ENCODE measurements at regions not wholly inside any gene's neighbourhood (a gene's known extent, or its start where the extent isn't known, plus 50 kb on each side); places are given as distances from the start of the nearest gene placed in this dataset.
"Not testable (repeated sequence)": the region's sequence is repeated elsewhere in the genome, so short reads cannot be mapped to it uniquely, and the experiment has no call there.

DNA sequence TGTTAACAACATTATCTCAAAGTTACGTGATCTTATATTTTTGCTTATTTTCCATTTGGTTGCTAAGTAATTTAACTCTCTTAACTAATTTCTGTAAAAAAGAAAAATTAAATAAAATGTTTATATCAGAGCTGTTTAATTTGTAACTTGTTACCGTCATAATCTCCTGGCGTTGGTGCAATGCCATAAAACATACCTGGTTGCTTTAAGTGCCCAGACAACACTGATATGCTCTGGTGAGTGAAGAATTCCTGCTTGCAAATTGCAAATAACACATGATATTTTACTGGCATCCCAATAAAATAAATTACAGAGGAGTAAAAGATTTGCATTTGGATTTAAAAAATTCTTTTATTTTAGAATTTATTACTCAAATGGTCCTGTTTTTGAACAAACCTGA is 640.1 kb upstream of the MIS18BP1 start:
- no peak overlapping the region for H3K27ac Mint-ChIP-seq
- H3K9me3 Mint-ChIP-seq: no peaks in the 10 kb centered on the region
- CTCF ChIA-PET: no interaction called here
- intact Hi-C loops (cut with micrococcal nuclease): no loop called here
- DNase-seq: no peak
- no peaks in the 10 kb centered on the region for H3K4me1 Mint-ChIP-seq (ENCODE audit: low read depth)
- no peaks in the 10 kb centered on the region for H3K27me3 Mint-ChIP-seq (ENCODE audit: low read depth)
- no peaks in the 10 kb centered on the region for H3K36me3 Mint-ChIP-seq (ENCODE audit: low read depth)
- H3K4me3 Mint-ChIP-seq: no peak overlapping the region

DNA sequence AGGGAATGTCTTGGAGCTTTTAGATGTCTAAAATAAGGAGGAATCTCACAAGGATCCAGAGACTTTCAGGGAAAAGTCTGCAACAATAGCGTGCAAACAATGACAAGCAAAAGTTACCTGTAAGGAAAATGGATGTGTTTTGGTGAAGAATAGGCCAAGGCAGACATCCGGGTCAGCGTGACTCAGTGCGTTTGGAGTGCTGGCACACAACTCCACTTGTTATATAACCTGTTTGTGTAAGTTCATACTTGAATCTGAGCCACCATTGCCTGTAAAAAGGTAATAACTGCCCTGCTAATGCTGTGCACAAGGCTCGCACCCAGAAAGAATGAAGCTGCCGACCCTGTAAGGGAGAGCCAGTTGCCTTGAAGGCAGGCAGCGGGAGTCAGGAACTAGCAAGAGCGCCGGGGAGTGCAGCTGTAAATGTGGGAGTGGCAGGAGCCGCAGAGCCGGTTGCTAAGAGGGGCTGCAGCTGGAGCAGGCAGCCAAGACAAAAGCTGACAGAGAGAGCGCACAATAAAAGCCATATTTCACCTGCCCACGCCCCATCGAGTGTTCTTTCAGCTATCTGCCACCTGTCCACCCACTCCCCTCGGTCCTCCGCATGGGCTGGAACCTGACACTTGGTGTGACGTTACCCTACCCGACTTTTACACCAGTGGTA is 638.5 kb upstream of the MIS18BP1 start:
- intact Hi-C loops (cut with micrococcal nuclease): no loop called here
- no peak overlapping the region for H3K27ac Mint-ChIP-seq
- DNase-seq: no peak
- CTCF ChIA-PET: no interaction called here
- no peak overlapping the region for H3K4me3 Mint-ChIP-seq
- H3K36me3 Mint-ChIP-seq (ENCODE audit: low read depth): no peaks in the 10 kb centered on the region
- no peaks in the 10 kb centered on the region for H3K9me3 Mint-ChIP-seq
- no peaks in the 10 kb centered on the region for H3K27me3 Mint-ChIP-seq (ENCODE audit: low read depth)
- no peaks in the 10 kb centered on the region for H3K4me1 Mint-ChIP-seq (ENCODE audit: low read depth)

DNA sequence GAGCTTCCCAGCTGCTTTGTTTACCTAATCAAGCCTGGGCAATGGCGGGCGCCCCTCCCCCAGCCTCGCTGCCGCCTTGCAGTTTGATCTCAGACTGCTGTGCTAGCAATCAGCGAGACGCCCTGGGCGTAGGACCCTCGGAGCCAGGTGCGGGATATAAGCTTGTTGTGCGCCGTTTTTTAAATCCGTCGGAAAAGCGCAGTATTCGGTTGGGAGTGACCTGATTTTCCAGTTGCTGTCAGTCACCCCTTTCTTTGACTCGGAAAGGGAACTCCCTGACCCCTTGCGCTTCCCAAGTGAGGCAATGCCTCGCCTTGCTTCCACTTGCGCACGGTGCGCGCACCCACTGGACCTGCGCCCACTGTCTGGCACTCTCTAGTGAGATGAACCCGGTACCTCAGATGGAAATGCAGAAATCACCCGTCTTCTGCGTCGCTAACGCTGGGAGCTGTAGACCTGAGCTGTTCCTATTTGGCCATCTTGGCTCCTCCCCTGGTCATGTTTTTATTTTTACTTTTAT is 635.8 kb upstream of the MIS18BP1 start:
- H3K9me3 Mint-ChIP-seq; CTCF ChIA-PET; H3K4me3 Mint-ChIP-seq; H3K27ac Mint-ChIP-seq; H3K36me3 Mint-ChIP-seq (ENCODE audit: low read depth); intact Hi-C loops (cut with micrococcal nuclease); DNase-seq; H3K4me1 Mint-ChIP-seq (ENCODE audit: low read depth); H3K27me3 Mint-ChIP-seq (ENCODE audit: low read depth): not testable (repeated sequence)

DNA sequence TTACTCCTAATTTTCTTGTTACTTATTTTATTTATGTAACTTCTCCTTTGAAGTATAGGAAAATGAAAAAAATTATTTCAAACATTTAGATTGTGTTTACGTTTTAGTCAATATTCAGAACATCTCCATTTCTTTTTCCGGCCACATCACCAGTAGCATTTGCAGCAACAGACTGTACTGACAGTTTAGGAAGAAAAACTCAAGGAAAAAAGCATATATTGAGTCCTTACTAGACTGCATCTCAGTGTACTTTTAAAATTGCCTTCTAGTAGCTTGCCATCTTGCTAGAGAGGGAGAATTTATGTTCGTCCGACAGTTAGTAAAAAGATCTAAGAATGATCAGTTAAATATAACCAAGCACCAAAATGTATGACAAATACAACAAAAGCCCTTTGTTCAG is 625.0 kb upstream of the MIS18BP1 start:
- H3K4me3 Mint-ChIP-seq: no peak overlapping the region
- no peaks in the 10 kb centered on the region for H3K36me3 Mint-ChIP-seq (ENCODE audit: low read depth)
- H3K9me3 Mint-ChIP-seq: peaks cover 6% of the 10 kb centered on the region
- H3K27ac Mint-ChIP-seq: no peak overlapping the region
- CTCF ChIA-PET: no interaction called here
- H3K27me3 Mint-ChIP-seq (ENCODE audit: low read depth): no peaks in the 10 kb centered on the region
- no peak for DNase-seq
- intact Hi-C loops (cut with micrococcal nuclease): no loop called here
- no peaks in the 10 kb centered on the region for H3K4me1 Mint-ChIP-seq (ENCODE audit: low read depth)

DNA sequence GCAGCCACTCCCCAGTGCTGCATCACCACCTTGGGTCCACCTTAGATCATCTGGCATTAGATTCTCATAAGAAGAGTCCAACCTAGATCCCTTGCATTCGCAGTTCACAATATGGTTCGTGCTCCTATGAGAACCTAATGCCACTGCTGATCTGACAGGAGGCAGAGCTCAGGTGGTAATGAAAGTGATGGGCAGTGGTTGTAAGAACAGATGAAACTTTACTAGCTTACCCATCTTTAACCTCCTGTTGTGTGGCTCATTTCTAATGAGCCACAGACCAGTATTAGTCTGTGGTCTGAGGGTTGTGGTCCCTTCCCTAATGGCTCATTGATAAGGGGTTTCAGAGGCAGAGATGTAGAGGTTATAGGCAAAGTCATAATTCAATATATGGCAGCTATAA is 615.9 kb upstream of the MIS18BP1 start:
- CTCF ChIA-PET: no interaction called here
- Mint-ChIP-seq H3K9me3 (peaks cover 13% of the 10 kb centered on the region), H3K27ac (no peak overlapping the region), H3K4me3 (no peak overlapping the region), H3K4me1 (ENCODE audit: low read depth) (no peaks in the 10 kb centered on the region), H3K36me3 (ENCODE audit: low read depth) (no peaks in the 10 kb centered on the region), H3K27me3 (ENCODE audit: low read depth) (no peaks in the 10 kb centered on the region)
- intact Hi-C loops (cut with micrococcal nuclease): no loop called here
- no peak for DNase-seq

DNA sequence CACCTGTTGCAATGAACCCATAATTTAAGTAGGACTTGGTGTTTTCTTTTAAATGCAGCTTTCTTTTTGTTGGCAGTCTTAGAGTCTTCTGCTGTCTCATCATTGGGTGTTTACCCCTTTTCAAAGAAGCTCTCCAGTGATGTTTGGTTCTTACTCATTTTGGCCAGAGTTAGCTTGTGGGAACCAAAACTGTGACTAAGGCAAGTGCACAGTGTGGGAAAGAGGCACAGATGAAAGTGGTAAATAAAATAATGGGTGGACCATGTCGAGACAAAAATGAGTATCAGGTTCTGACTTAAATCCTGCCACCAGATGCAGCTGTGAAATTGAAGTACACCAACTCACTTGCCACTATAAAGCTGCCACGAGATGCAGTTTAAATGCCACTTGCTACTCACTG is 615.4 kb upstream of the MIS18BP1 start:
- CTCF ChIA-PET: no interaction called here
- peaks cover 11% of the 10 kb centered on the region for H3K9me3 Mint-ChIP-seq
- H3K4me1 Mint-ChIP-seq (ENCODE audit: low read depth): no peaks in the 10 kb centered on the region
- no peaks in the 10 kb centered on the region for H3K36me3 Mint-ChIP-seq (ENCODE audit: low read depth)
- intact Hi-C loops (cut with micrococcal nuclease): no loop called here
- DNase-seq: no peak
- H3K4me3 Mint-ChIP-seq: no peak overlapping the region
- H3K27ac Mint-ChIP-seq: no peak overlapping the region
- H3K27me3 Mint-ChIP-seq (ENCODE audit: low read depth): no peaks in the 10 kb centered on the region

DNA sequence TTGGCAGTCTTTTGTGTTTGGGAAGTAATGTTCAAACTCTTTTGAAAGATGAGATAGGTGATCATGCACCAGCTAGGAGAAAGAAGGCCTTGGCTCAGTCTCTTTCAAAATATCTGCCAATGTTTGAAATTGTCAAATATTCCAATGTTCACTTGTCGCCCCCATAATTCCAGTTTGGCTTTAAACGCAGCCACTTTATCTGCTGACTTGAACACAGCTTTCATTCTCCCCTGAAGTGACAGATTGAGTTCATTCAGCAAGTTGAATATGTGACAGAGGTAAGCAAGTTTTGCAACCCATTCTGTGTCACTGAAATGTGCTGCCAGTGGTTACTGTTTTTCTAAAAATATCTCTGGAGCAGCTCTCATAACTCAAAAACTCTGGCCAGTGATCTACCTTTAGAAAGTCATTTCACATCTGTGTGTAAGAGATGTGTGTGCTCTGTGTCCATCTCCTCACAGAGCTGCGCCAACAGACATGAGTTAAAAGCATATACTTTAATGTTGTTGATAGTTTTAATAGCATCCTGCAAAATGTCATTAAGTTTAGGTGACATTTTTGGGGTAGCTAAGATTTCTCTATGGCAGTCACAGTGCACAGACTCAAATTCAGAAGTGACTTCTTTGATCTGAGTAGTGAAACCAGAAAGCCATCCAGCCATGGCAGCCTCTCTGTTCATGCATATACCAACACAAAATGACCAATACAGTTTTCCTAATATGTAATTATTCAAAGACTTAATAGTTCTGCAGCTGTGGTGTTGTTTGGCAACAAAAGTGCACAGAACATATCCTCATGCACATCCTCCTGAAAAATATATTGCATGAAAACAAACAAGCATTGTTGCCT is 614.3 kb upstream of the MIS18BP1 start:
- Mint-ChIP-seq H3K27ac (no peak overlapping the region), H3K36me3 (ENCODE audit: low read depth) (no peaks in the 10 kb centered on the region), H3K4me3 (no peak overlapping the region), H3K27me3 (ENCODE audit: low read depth) (no peaks in the 10 kb centered on the region), H3K9me3 (peaks cover 9% of the 10 kb centered on the region), H3K4me1 (ENCODE audit: low read depth) (no peaks in the 10 kb centered on the region)
- DNase-seq: no peak
- intact Hi-C loops (cut with micrococcal nuclease): no loop called here
- CTCF ChIA-PET: no interaction called here

DNA sequence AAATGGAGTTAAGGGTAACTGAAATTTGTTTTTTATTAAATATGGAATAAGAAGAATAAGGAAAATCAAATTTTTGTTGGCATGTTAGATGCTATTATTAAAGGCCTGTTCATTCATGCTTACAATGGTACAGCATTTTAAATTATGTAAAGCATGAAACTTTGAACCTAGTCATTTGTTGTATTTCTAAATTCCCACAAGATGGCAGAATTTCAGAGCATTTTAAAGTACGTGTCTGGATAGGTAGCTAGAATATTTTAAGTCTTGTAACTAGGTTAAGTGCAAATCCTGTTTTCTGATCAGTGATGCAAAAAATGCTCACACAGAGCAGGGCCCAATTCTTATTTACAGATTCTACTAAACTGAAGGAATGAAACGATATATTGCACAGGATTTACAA is 585.6 kb upstream of the MIS18BP1 start:
- H3K9me3 Mint-ChIP-seq: peaks cover 10% of the 10 kb centered on the region
- no peak overlapping the region for H3K4me3 Mint-ChIP-seq
- DNase-seq: no peak
- H3K27me3 Mint-ChIP-seq (ENCODE audit: low read depth): no peaks in the 10 kb centered on the region
- CTCF ChIA-PET: no interaction called here
- intact Hi-C loops (cut with micrococcal nuclease): no loop called here
- H3K27ac Mint-ChIP-seq: no peak overlapping the region
- H3K4me1 Mint-ChIP-seq (ENCODE audit: low read depth): no peaks in the 10 kb centered on the region
- H3K36me3 Mint-ChIP-seq (ENCODE audit: low read depth): no peaks in the 10 kb centered on the region

DNA sequence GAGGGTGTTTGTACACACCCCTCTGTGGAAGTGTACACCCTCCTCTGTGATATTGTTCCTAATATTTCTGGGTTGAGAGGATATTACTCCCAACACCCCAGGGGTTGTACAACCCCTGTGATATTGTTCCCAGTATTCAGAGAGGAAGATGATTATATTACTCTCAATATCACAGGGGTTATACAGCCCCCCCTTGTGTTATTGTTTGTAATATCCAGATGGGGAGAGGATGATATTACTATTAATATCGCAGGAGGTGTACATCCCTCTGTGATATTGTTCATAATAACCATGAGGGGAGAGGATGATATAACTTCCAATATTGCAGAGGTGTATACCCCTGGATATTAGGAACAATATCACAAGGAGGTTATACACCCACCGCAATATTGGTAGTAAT is 566.1 kb upstream of the MIS18BP1 start:
- Mint-ChIP-seq H3K4me1 (ENCODE audit: low read depth) (no peaks in the 10 kb centered on the region), H3K36me3 (ENCODE audit: low read depth) (no peaks in the 10 kb centered on the region), H3K9me3 (no peaks in the 10 kb centered on the region), H3K4me3 (no peak overlapping the region), H3K27me3 (ENCODE audit: low read depth) (no peaks in the 10 kb centered on the region), H3K27ac (no peak overlapping the region)
- CTCF ChIA-PET: no interaction called here
- intact Hi-C loops (cut with micrococcal nuclease): no loop called here
- no peak for DNase-seq

DNA sequence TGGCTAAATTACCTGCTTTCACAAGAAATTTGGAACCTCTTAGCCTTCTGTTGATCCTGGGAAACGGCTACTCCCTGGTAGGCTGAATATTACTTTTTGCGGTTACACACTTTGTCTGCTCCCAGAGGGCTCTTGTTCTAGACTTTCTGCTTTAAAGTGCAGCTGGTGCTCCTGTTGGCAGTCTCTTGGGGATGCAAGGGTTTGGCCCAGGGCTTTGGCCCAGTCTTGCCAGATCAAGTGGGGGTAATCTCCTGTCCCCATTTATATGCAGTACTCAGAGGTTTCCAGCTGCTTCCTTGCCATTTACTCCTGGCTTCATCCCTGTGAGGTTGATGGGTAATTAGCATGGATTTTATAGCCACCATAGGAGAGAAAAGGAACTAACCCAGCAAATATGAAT is 558.2 kb upstream of the MIS18BP1 start:
- Mint-ChIP-seq H3K9me3 (peaks cover 2% of the 10 kb centered on the region), H3K4me3 (no peak overlapping the region), H3K27ac (no peak overlapping the region), H3K27me3 (ENCODE audit: low read depth) (no peaks in the 10 kb centered on the region), H3K4me1 (ENCODE audit: low read depth) (no peaks in the 10 kb centered on the region), H3K36me3 (ENCODE audit: low read depth) (no peaks in the 10 kb centered on the region)
- no peak for DNase-seq
- intact Hi-C loops (cut with micrococcal nuclease): no loop called here
- CTCF ChIA-PET: interaction anchor here (0.6 kb wide), 1 partner anchor 482 kb away, joined by 3 read pairs; no protein-coding TSS in a partner anchor

DNA sequence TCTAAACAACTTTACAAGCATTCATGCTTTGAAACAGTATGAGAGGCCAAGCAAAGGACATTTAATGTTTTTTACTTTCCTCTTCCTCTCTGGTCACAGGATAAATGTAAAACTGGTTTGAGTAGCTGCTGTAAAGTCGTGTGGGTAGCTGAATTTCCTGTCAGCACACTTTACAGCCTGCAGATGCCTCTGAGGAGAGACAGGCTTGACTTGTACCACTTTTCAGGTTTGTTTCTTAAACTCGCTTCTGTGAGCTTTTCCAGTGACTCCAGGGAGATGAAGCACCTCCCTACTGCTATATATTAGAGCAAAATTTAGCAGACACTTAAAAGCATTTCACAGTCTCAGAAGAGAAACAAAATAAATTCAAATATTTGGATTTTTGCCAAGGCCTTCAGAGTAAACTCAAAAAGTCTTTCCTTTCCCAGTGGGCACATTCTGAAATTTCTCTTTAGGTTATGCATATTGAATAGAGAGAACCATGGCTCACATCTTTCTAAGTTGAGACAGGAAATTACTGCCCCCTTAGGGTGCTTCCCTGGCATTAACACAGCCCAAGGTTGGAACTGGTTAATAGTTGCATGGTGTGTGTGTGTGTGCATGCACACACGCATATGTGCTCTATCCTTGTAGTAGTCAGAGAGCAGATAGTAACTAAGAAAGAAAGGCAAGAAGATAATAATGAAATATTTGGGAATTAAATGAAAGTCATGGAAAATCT is 557.3 kb upstream of the MIS18BP1 start:
- H3K27me3 Mint-ChIP-seq (ENCODE audit: low read depth): no peaks in the 10 kb centered on the region
- H3K4me3 Mint-ChIP-seq: no peak overlapping the region
- CTCF ChIA-PET: no interaction called here
- no peaks in the 10 kb centered on the region for H3K36me3 Mint-ChIP-seq (ENCODE audit: low read depth)
- no peaks in the 10 kb centered on the region for H3K4me1 Mint-ChIP-seq (ENCODE audit: low read depth)
- DNase-seq: no peak
- intact Hi-C loops (cut with micrococcal nuclease): no loop called here
- H3K9me3 Mint-ChIP-seq: peaks cover 2% of the 10 kb centered on the region
- no peak overlapping the region for H3K27ac Mint-ChIP-seq

DNA sequence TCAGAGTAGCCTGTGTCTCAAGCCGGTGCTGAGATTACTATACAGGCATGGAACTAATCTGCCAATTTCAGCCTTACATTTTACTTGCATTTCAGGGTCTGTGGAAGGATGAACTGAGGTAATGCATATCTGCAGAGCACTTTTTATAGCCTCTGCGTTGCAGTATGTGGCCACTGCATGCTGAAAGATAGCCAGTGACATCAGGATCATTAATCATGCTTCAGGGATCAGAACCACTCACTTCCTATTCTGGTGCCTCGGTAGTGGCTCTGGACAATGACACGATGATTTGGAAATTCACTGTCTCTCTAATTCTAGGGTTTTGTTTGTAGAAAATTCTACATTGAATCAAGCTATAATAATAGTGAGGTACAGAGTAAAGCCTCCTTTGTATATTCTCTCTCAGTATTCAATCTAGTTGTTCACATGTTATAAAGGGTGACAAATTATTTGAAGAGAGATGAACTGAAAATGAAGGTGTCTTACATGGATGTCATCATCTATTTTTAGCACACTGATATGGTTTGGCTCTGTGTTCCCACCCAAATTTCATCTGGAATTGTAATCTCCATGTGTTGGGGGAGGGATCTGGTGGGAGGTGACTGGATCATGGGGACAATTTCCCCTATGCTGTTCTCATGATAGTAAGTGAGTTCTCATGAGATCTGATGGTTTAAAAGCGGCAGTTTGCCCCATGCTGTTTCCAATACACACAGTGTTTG is 554.3 kb upstream of the MIS18BP1 start:
- H3K9me3 Mint-ChIP-seq: peaks cover 2% of the 10 kb centered on the region
- no peaks in the 10 kb centered on the region for H3K4me1 Mint-ChIP-seq (ENCODE audit: low read depth)
- H3K36me3 Mint-ChIP-seq (ENCODE audit: low read depth): no peaks in the 10 kb centered on the region
- DNase-seq: no peak
- intact Hi-C loops (cut with micrococcal nuclease): no loop called here
- CTCF ChIA-PET: no interaction called here
- no peak overlapping the region for H3K27ac Mint-ChIP-seq
- H3K4me3 Mint-ChIP-seq: no peak overlapping the region
- H3K27me3 Mint-ChIP-seq (ENCODE audit: low read depth): no peaks in the 10 kb centered on the region
